Erythroblast (primary cell): ENCODE measurements at regions not wholly inside any gene's neighbourhood (a gene's known extent, or its start where the extent isn't known, plus 50 kb on each side); places are given as distances from the start of the nearest gene placed in this dataset.

Experiments used
- DNase-seq, 2 experiments: peaks; one replicate each; lab custom pipeline; 2025; lab: John Stamatoyannopoulos, UW
- GATA1 ChIP-seq: IDR thresholded peaks from 2 replicates; pipeline ENCODE4 v1.6.1; 2011; ENCODE audit warnings: low read depth, mild to moderate bottlenecking, control low read depth, low read length, moderate library complexity
- POLR2A ChIP-seq: IDR thresholded peaks from 2 replicates; pipeline ENCODE4 v1.6.1; 2011; ENCODE audit warnings: mild to moderate bottlenecking, low read length

GRCh38 chr9:96131825-96132224, 170.2 kb downstream of the HSD17B3 start:
- TF ChIP-seq GATA1 (no peak), POLR2A (no peak)
- no peak for DNase-seq

GRCh38 chr9:96130970-96131369, 171.0 kb downstream of the HSD17B3 start:
- DNase-seq = no peak
- no peak for TF ChIP-seq GATA1
- no peak for TF ChIP-seq POLR2A

- TF ChIP-seq POLR2A (no peak), GATA1 (no peak)
- no peak for DNase-seq
These were observed 172.2 kb downstream of the HSD17B3 start for GRCh38 chr9:96129747-96130146.

GRCh38 chr9:96128880-96129279, 173.1 kb downstream of the HSD17B3 start:
- DNase-seq = no peak
- no peak for TF ChIP-seq POLR2A
- no peak for TF ChIP-seq GATA1

GRCh38 chr9:96126321-96126881, 175.6 kb downstream of the HSD17B3 start:
- no peak for DNase-seq
- TF ChIP-seq POLR2A (no peak), GATA1 (no peak)

GRCh38 chr9:96125624-96126023, 176.4 kb downstream of the HSD17B3 start:
- DNase-seq = no peak
- no peak for TF ChIP-seq GATA1
- no peak for TF ChIP-seq POLR2A

- DNase-seq = no peak
- TF ChIP-seq POLR2A = no peak
- no peak for TF ChIP-seq GATA1
These were observed 179.2 kb downstream of the HSD17B3 start for GRCh38 chr9:96122751-96123150.

GRCh38 chr9:96122282-96122681, 179.7 kb downstream of the HSD17B3 start:
- TF ChIP-seq GATA1 (no peak), POLR2A (no peak)
- DNase-seq = no peak

GRCh38 chr9:96121136-96121535, 180.8 kb downstream of the HSD17B3 start:
- no peak for DNase-seq
- TF ChIP-seq POLR2A (no peak), GATA1 (no peak)

GRCh38 chr9:96117398-96118080, 184.4 kb downstream of the HSD17B3 start:
- no peak for TF ChIP-seq POLR2A
- TF ChIP-seq GATA1 = no peak
- DNase-seq = no peak

GRCh38 chr9:96116275-96117064, 185.5 kb downstream of the HSD17B3 start:
- DNase-seq = no peak
- TF ChIP-seq POLR2A (no peak), GATA1 (no peak)

- no peak for DNase-seq
- TF ChIP-seq GATA1 = no peak
- no peak for TF ChIP-seq POLR2A
These were observed 186.1 kb downstream of the HSD17B3 start for GRCh38 chr9:96115836-96116235.

GRCh38 chr9:96113032-96113431, 188.9 kb downstream of the HSD17B3 start:
- no peak for DNase-seq
- TF ChIP-seq POLR2A (no peak), GATA1 (no peak)
